ENCODE measurements at regions not wholly inside any gene's neighbourhood (a gene's known extent, or its start where the extent isn't known, plus 50 kb on each side); places are given as distances from the start of the nearest gene placed in this dataset.

GRCh38 chr6:11429577-11429976 lies 108.0 kb upstream of the TMEM170B start:
- no peak for TF ChIP-seq CTCF (IDR thresholded peaks at IDR 0.05; ENCODE audit: low read depth, low read length, poor library complexity, severe bottlenecking)
- TF ChIP-seq EZH2phosphoT487 (IDR thresholded peaks at IDR 0.05; ENCODE audit: borderline replicate concordance, low read length) = no peak
